ENCODE measurements at regions not wholly inside any gene's neighbourhood (a gene's known extent, or its start where the extent isn't known, plus 50 kb on each side); places are given as distances from the start of the nearest gene placed in this dataset.

GRCh38 chr19:32246006-32246405 lies 99.4 kb upstream of the ZNF507 start:
- TF ChIP-seq RAD21 (IDR thresholded peaks at IDR 0.05) (no peak), CTCF (IDR thresholded peaks at IDR 0.05; ENCODE audit: low read depth, low read length, missing input control) (no peak), JUND (IDR thresholded peaks at IDR 0.05) (no peak), REST (IDR thresholded peaks at IDR 0.05) (no peak), TAF1 (conservative IDR thresholded peaks at IDR 0.05) (no peak), MAX (IDR thresholded peaks at IDR 0.05) (no peak), FOXA2 (IDR thresholded peaks at IDR 0.05) (no peak), ATF3 (IDR thresholded peaks at IDR 0.05) (no peak)
